HG03575 (cell line): ENCODE measurements at regions not wholly inside any gene's neighbourhood (a gene's known extent, or its start where the extent isn't known, plus 50 kb on each side); places are given as distances from the start of the nearest gene placed in this dataset.

ENCODE experiments used
- ATAC-seq: cut with Tn5 transposase; IDR thresholded peaks from one replicate; pipeline ENCODE4 v1.9.1; 2021; ENCODE audit not compliant: unreplicated experiment, insufficient number of reproducible peaks, low FRiP score; ENCODE audit errors: extremely low read depth

GRCh38 chr7:15998617-15999016, 312.1 kb upstream of the MEOX2 start:
- no peak for ATAC-seq

- ATAC-seq: no peak
Measured at GRCh38 chr7:15995027-15995426, 308.5 kb upstream of the MEOX2 start.

GRCh38 chr7:15989194-15989593, 302.7 kb upstream of the MEOX2 start:
- ATAC-seq: no peak

- no peak for ATAC-seq
Measured at GRCh38 chr7:15985587-15986384, 299.3 kb upstream of the MEOX2 start.

GRCh38 chr7:15977663-15978062, 291.2 kb upstream of the MEOX2 start:
- ATAC-seq: no peak

GRCh38 chr7:15972862-15973275, 286.4 kb upstream of the MEOX2 start:
- no peak for ATAC-seq

GRCh38 chr7:15967551-15967950, 281.1 kb upstream of the MEOX2 start:
- no peak for ATAC-seq

- ATAC-seq: no peak
Measured at GRCh38 chr7:15967121-15967520, 280.6 kb upstream of the MEOX2 start.

- ATAC-seq: no peak
Measured at GRCh38 chr7:15963206-15963605, 276.7 kb upstream of the MEOX2 start.

GRCh38 chr7:15954671-15955354, 268.3 kb upstream of the MEOX2 start:
- ATAC-seq: no peak

- no peak for ATAC-seq
Measured at GRCh38 chr7:15950299-15950698, 263.8 kb upstream of the MEOX2 start.

- ATAC-seq: no peak
Measured at GRCh38 chr7:15947754-15948153, 261.3 kb upstream of the MEOX2 start.

- ATAC-seq: no peak
Measured at GRCh38 chr7:15938115-15938514, 251.6 kb upstream of the MEOX2 start.

GRCh38 chr7:15937571-15937970, 251.1 kb upstream of the MEOX2 start:
- no peak for ATAC-seq

- no peak for ATAC-seq
Measured at GRCh38 chr7:15936991-15937390, 250.5 kb upstream of the MEOX2 start.

GRCh38 chr7:15932318-15932717, 245.8 kb upstream of the MEOX2 start:
- no peak for ATAC-seq

GRCh38 chr7:15929411-15929810, 242.9 kb upstream of the MEOX2 start:
- ATAC-seq: no peak

- ATAC-seq: no peak
Measured at GRCh38 chr7:15925608-15926007, 239.1 kb upstream of the MEOX2 start.

- ATAC-seq: no peak
Measured at GRCh38 chr7:15924910-15925309, 238.4 kb upstream of the MEOX2 start.

- ATAC-seq: no peak
Measured at GRCh38 chr7:15922002-15922401, 235.5 kb upstream of the MEOX2 start.
